Germinal center (tissue), 1 donor: ENCODE measurements at regions not wholly inside any gene's neighbourhood (a gene's known extent, or its start where the extent isn't known, plus 50 kb on each side); places are given as distances from the start of the nearest gene placed in this dataset.
"Not testable (repeated sequence)": the region's sequence is repeated elsewhere in the genome, so short reads cannot be mapped to it uniquely, and the experiment has no call there.

Experiments used
- DNase-seq: peaks from one replicate; pipeline ENCODE4 v3.0.0; 2012; ENCODE audit warnings: mixed read lengths, low spot score

GRCh38 chr3:152100491-152101132, 168.1 kb upstream of the MBNL1 start:
- peak; percentile 2 for DNase-seq

DNA sequence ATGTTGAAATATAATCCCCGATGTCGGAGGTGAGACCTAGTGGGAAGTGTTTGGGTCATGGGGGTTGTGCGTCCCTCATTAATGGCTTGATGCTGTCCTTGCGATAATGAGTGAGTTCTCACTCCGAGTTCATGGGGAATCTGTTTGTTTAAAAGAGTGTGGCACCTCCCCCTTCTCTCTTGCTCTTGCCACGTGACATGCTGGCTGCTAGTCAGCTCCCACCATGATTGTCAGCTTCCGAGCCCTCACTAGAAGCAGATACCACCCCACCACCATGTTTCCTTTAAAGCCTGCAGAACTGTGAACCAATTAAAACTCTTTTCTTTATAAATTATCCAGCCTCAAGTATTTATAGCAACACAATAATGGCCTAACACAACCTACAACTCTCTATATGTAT, 166.3 kb upstream of the MBNL1 start:
- DNase-seq, result no peak

GRCh38 chr3:152103257-152103656, 165.5 kb upstream of the MBNL1 start:
- no peak for DNase-seq

GRCh38 chr3:152104847-152105415, 163.8 kb upstream of the MBNL1 start:
- DNase-seq, result peak; percentile 2

- DNase-seq, result no peak
These were observed 163.3 kb upstream of the MBNL1 start for GRCh38 chr3:152105446-152105845.

GRCh38 chr3:152109038-152109437, 159.7 kb upstream of the MBNL1 start:
- DNase-seq, result no peak

- no peak for DNase-seq
These were observed 155.3 kb upstream of the MBNL1 start for GRCh38 chr3:152113413-152113812.

DNA sequence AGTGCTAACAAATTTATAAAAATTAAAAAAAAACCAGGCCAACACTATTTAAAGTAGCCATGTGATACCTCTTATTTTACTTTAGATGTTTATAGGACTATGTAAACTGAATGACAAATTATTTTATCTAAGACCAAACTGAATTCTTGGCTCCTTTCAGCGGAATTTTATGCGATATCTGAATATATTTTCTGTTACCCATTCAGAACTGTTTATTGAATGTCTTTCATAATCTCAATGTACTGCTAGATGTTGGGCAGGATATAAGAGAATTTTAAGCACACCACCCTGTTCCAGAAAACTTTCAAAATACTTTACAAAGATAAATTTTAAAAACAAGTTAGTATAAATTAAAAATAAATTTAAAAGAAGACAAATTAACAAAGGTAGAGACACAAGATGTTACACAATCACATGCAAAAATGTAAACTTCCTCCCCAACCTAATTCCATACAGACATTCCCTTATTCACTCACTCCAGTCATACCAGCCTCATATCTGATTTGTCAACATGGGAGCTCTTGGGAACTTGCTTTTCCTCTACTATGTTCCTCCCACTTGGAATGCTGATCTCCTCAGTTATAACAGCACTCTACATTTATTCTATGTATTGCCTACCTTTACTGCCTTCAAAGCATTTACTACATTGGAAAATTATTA, 154.6 kb upstream of the MBNL1 start:
- no peak for DNase-seq

DNA sequence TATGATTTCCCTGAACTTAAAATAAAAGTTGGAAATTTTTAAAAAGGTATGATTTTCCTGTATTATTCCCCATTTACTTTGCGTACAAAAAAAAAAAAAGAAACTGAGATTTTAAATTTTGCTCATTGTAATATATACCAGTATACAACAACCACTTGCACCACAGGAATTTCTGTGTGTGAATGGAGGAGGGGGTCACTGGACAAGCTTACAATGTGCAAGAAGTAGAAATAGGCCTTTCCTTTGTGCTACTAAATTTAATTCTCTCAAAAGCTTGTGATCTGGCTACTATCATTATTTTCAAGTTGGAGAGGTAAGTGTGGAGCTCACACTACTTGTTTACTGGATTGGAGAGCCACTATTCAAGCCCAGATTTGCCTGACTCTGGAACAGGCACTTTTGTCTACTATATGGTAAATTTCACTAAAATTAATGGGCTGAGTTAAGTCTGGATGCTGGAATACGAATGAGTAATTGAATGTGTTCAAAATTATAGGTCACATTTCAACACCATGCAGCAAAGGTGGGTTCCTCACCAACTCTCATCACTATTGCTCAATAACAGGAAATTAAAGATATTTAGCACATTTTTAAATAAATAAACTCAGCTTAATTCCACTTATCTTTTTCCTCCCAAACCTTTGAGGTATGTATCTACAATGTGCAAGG, 148.0 kb upstream of the MBNL1 start:
- DNase-seq, result no peak

- DNase-seq, result no peak
These were observed 147.5 kb upstream of the MBNL1 start for GRCh38 chr3:152121270-152121636.

DNA sequence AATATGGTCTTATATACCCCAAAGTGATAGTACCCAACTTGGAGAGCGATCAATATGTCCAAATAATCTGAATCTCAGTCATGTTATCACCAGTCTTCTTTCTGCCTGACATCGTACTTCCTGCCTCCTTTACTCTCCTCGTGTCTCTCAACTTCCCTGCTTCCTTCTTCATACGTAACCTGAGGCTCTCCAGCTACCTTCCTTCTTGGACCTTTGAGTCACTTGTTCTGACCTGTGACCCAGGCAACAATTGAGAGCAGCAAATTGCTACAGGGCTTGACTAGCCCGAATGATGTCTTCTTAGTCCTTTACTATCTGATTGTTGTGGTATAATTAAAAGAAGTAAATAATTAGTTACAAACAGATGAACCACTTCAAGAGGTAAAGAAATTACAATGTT, 145.9 kb upstream of the MBNL1 start:
- DNase-seq, result no peak

- DNase-seq, result no peak
These were observed 145.3 kb upstream of the MBNL1 start for GRCh38 chr3:152123457-152123856.

DNA sequence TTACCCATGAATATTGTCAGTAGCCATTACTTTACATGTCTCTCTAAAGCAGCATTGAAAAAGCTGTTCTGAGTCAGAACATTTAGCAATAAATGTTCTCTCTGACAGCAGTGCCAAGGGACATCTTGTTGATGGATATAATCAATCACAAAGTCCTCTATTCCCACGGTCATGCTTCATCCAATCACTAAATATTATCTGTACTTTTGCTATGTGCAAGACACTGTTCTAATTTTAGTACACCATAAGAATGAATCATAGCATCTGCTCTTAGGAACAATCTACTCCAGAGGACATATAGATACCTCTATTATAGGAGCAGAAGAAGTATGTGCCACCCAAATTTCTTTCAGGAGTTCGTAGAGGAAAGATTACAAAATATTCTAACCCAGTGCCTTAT, 142.5 kb upstream of the MBNL1 start:
- DNase-seq, result no peak

DNA sequence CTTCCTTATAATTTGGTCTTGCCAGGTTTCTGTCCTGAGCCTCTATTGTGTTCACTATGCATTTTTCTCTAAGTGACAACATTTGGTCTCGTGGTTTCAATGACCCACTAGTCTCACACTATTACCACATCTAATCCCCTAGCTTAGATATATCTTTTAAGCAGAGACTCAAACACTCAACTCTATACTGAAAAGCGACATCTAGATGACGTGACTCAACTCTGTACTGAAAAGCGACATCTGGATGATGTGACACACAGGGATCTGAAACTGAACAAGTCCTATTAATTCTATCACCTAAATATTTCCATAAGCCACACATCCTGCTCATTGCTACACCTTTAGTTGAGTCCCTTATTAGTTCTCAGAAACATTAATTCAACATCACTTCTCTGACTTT, 141.7 kb upstream of the MBNL1 start:
- no peak for DNase-seq

GRCh38 chr3:152128356-152128755, 140.4 kb upstream of the MBNL1 start:
- DNase-seq, result no peak

DNA sequence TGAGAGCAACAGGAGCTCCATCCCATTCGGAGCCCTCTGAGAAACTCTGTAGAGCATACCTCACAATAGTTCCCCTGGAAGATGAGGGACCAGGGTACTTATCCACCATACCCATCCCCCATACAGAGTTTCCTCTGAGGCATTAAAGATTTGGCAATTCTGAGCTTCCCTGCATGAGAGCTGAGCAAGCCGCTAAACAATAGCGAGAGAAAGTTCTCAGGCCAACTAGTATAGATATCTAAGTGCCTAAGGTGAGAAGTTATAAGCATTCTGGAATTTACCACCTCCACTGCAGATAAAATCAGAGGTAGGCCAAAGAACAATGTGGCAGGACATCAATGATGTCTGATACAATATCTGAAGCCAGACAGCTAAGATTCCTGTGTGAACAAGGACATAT, 129.1 kb upstream of the MBNL1 start:
- no peak for DNase-seq

- no peak for DNase-seq
These were observed 122.3 kb upstream of the MBNL1 start for GRCh38 chr3:152146461-152146860.

DNA sequence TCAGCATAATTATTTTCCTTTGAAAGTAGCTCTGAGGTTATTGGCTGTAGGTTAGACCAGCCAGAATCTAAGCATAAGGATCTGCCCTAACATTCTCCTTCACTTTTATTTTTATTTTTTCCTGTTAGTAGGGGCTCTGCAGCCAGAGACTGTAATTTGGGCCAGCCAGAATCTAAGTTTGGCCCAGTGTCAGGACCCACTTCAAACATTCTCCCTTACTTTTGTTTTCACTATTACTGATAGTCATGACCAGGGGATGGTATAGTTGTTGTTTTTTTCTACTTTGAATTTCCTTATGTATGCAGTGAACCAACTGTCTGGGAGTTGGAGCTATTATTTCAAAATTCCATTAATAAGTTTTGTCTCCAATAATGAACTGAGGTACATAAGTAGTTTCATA, 121.0 kb upstream of the MBNL1 start:
- DNase-seq, result no peak

- no peak for DNase-seq
These were observed 120.2 kb upstream of the MBNL1 start for GRCh38 chr3:152148579-152148978.

GRCh38 chr3:152149832-152150231, 118.9 kb upstream of the MBNL1 start:
- no peak for DNase-seq

DNA sequence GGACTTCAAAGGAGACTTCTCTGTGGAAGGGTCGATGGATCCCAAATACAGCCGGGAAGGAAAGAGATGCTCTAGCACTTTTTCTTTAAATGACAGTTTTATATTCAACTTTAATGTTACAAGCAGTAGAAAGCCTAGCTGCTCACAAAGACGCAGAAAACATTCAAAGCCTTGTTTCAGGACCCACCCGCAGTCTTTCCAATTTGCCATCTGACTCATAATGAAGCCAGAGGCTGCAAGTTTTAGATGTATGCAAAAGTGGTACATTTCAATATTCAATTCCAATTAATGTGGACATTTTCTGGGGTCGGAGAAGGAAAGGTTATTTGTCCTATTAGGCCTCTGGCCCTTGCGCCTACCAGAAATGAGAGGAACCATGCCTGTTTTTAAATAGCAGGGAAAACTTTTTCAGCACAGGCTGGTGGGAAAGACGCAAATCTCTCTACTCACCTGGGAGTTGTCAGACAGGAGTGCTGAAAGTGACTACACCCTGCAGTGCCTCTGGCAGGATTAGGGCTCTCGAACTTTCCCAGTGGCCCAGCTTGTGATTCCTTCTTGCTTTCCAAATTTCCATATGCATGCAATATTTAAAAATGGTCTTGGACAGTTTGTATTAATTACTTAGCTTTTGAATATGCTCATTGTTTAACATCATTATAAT, 117.4 kb upstream of the MBNL1 start:
- no peak for DNase-seq

DNA sequence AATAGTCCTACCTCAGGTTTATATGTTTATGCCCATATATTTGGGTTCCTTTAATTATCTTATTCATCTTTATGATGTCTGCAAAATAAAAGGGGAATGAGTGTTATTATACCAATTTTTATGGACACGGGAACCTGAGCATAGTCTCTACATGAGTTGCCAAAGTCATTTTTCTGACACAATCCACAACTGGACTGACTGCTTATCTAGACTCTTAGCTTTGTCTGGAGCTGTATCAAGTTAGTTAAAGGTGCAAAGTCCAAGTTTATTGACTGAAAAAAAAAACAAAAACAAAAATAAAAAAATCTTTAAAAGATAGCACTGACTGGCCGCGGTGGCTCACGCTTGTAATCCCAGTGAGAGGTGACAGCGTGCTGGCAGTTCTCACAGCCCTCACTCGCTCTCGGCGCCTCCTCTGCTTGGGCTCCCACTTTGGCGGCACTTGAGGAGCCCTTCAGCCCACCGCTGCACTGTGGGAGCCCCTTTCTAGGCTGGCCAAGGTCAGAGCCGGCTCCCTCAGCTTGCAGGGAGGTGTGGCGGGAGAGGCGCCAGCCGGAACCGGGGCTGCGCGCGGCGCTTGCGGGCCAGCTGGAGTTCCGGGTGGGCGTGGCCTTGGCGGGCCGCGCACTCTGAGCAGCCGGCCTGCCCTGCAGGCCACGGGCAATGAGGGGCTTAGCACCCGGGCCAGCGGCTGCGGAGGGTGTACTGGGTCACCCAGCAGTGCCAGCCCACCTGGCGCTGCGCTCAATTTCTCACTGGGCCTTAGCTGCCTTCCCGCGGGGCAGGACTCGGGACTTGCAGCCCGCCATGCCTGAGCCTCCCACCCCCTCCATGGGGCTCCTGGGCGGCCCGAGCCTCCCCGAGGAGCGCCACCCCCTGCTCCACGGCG, 116.6 kb upstream of the MBNL1 start:
- not testable (repeated sequence) for DNase-seq
